Hematopoietic multipotent progenitor cell treated with erythropoietin and hydrocortisone succinate and interleukin-3 and kit ligand, for 17 days (in vitro differentiated cells): ENCODE measurements at regions not wholly inside any gene's neighbourhood (a gene's known extent, or its start where the extent isn't known, plus 50 kb on each side); places are given as distances from the start of the nearest gene placed in this dataset.

Experiments
- DNase-seq: peaks from one replicate; pipeline ENCODE4 v3.0.0-alpha.2; 2015; ENCODE audit warnings: low spot score

DNA sequence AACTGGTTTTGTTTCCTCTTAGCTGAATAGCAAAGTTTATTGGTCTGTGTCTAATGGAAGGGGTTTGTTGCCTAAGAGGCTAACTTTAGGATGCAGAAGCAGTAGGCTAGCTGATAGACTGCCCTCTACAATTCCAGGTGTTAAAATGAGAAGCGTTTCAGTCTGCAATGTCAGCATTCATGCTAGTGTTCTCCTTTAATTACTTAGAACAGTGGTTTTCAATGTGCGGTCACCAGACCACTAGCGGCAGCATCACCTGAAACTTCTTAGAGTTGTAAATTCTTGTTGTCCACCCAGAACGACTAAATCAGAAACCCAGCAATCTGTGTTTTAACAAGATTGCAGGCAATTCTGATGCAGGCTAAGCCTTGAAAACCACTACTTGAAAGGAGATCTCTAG is 392.9 kb downstream of the IPMK start:
- no peak for DNase-seq

DNA sequence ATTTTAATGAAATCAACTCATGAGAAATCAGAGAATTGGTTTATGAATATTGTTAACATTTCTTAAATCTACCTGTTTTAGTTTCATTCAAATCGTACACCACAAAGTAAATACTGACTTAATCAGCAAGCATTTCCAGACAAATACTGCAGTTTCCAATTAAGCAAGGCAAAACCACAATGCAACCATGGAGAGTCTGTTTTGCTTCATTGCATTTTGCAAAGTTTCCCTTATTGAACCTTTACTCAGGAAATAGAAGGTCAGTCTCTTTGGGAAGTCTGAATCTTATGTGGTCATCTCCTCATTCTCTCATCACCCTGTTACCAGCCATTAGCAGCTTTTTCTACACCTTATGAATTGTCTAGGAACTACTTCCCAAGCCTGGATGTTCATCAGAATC is 400.5 kb downstream of the IPMK start:
- no peak for DNase-seq

DNA sequence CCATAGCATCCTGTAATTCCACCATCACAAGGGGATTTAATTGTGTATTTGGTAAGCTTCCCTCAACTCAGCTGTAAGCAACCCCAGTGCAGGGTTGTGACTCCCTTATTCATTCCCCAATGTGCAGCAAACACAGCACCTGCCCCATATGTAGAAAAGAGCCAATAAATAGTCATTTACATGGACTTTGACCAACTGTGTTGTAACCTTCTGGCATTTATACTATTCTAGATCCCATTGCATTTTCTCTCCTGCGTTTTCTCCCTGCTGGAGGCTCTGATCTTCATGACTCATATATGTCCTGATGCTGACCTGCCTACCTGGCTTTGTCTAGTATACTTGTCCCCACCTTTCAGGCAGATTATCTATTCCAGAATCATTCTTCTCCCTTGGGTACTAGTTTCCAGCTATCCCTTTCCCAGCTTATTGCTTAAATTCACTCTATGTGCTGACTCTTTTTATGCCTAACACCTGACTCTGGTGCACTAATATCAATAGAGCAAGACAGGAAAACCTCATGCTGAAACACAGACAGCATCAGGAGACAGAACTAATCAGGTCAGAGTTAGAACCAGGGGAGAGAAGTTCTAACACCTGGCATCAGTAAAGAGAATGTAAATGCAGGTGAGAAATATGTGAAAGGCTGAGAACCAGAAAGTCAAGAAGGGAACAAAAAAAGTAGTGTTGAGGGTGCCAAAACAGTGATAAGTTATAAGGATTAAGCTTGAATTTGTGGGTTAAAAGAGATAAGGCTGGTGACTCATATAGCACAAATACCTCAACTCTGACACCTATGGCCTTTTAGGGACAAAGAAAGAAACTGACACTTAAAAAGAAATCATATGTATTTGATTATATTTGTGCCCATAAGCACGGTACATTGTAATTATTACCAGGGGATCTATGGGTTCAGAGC is 402.7 kb downstream of the IPMK start:
- no peak for DNase-seq

DNA sequence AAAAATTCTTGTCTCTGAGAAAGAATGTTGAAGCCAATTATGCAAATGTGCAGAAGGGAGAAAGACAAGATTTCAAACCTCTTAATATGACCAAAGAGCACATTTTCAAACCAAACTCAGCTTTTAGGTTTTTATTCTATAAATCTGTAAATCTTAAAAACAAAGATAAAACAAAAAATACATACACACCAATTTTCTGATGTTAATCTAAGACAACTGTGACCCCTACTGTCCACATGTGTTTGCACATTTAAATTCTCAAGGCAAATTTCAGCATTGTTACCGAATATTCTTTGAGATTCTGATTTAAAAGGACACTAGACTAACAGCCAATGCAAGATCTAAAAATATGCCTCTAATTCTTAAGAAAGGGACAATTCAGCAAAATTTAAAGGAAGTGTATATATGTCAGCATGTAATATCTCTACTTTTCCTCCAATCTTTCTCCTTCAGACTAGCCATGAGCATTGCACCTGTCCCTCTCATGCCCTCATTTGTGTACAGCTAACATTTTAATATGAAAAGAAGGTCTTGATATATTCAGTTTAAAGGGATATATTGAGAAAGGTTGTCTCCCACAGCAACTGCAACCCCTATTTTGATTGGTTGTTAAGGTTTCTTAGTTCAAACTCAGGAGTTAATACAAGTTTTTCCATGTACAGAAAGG is 417.9 kb downstream of the IPMK start:
- DNase-seq, result no peak

DNA sequence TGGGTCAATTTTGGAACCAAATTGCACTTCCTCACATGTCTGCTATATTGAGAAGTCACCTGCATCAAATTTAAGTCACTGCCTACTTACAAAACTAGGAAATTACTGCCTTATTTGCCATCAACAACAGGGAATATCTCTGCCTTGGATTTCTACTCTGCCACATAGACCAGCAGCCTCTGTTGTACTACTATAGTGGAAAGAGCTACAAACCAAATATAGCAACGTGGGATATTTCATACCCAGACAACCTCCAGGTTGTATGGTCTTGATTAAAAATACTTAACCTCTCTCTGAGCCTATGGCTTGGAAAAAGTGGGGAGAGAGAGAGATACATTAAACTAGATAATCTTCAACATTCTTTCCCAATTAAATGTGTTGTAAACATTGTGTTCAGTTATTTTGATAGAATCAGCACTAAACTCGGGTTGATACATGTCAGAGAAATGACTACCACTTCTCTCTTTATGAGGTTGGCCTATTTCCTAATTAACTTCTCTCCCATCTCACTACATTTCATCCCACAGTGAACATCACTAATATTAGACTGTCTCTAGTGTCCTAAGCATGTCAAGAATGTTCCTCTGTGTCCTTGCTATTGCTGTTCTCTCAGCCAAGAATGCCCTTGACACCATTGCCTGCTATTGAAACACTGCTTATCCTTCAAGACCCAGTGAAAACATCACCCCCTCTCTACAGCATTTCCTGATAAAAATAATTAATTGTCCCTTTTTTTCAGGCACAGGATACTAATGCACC is 421.2 kb downstream of the IPMK start:
- DNase-seq, result no peak

DNA sequence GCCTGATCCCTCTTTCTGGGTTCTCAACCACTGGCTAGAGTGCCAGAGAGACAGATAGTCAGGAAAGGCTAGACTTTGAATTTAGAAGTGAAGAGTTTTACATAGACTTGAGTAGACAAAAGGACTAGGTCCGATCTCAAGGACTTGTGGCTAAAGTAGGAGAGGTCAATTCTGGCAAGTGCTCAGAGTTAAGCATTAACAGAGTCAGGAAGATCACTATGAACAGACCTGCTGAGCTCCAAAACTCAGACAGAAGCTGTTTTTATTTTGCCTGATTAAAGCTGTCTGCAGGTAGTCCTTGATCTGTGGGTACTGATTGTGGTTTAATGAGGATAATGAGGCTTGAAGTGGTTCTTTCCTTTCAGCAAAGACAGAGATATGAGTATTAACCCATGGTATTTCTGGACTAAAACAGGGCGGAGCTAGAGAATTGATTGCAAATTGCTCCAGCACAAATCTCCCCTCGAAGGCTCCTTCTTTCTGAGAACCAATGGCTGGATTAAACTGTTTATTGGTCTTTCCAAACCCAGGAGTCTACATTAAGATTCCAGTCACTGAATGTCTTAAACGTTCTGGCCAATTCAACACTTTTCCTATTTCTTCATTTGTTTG is 423.2 kb downstream of the IPMK start:
- DNase-seq, result no peak

DNA sequence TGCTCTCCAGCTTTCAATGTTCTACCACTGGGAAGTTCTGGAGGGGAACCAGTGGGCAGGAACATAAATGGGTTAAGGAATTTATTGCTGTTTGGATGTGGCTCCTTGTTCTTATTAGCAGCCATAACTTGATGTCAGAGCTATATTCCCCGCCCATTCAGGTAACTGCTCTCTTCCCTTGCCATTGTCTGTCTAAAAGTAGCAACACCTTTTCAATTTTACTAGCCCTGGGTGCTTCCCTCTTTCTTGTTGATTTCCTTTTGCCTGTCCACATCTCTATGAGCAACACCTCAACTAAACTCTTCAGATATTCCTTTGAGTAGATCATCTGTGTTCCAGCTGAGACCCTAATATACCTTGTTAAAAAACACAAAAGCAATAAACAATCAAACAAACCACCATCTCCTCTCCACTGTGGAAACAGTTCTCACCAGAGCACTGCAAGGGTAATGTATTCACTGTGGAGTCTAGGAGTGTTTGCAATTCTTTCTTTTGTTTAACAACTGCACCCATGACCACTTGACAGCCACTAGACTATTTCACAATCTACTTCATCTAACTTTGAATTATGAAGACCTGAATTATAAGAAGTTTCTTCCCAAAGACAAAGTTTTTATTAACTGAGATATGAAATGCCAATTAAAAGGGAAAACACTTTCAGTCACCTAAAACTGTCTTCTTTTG is 436.7 kb downstream of the IPMK start:
- no peak for DNase-seq

DNA sequence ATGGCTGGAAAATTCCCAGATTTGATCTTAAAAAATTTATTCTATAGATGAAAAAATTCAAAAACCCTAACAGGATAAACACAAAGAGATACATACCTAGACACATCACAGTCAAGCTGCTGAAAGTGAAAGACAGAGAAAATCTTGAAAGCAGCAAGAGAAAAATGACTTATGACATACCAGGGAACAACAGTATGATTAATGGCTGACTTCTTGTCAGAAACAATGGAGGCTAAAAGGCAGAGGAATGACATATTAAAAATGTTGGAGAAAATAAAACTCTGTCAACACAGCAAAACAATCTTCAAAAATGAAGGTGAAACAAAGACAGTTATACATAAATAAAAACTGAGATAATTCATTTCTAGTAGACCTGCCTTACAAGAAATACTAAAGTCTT is 442.7 kb downstream of the IPMK start:
- no peak for DNase-seq

DNA sequence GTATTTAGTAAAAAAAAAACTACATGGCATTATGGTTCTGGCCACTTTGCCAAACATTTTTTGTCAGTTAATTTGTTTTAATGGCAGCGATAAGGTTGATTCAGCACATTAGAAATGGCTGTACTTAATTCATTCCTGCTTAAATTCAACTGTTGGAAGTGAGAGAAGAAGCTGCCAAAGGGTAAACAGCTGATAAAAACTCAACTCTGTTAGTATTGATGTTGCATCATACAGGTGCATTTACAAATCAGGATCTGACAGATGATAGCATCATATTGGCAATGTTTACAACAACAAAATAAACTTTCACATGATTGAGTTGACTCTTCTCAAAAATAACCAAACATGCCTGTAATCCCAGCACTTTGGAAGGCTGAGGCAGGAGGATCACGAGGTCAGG is 444.3 kb downstream of the IPMK start:
- DNase-seq, result no peak

DNA sequence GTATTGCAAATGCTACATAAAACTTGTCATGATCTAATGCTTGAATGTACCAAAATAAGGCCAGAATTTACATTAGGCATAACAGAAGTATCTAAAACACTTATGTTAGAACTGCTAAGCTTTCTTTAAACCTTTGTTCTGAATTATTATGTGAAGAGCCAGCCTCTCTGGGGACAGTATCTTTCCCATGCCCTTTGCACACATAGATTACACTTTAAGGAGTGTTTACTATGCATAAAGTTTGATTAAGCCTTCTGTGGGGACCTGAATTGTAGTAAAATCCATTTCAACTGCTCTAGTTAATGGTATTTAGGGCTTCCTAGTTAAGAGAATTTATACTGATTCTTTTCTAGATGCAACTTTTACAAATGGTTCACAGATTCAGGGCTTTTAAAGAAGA is 444.7 kb downstream of the IPMK start:
- no peak for DNase-seq

DNA sequence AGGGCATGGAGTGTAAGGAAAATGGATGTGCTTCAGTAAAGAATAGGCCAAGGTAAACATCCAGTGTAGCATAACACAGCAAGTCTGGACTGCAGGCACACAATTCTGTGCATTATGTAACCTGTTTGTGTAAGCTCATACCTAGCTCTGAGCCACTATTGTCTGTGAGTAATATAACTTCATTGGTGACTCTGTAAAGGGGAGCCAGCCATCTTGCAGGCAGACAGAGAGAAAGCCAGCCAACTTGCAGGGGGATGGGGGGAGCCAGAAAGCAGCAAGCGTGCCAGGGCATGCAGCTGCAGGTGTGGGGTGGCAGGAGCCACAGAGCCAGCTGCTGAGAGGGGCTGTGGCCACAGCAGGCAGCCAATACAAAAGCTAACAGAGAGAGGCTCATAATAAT is 449.2 kb downstream of the IPMK start:
- DNase-seq, result no peak

DNA sequence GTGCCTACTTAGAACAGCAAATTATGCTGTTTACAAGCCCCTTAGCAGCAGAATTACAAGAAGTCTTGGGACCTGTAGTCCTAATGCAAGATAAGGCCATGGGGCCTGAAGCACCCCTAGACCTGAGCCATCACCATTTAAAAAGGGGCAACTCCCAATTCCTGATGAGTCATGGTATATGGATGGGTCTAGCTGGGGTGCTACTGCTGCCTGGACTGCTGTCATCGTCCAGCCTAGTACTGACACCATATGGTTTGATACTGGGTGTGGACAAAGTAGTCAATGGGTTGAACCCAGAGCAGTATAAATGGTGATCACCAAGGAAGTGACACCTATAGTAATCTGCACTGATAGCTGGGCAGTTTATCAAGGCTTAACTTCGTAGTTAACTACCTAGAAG is 450.0 kb downstream of the IPMK start:
- no peak for DNase-seq

DNA sequence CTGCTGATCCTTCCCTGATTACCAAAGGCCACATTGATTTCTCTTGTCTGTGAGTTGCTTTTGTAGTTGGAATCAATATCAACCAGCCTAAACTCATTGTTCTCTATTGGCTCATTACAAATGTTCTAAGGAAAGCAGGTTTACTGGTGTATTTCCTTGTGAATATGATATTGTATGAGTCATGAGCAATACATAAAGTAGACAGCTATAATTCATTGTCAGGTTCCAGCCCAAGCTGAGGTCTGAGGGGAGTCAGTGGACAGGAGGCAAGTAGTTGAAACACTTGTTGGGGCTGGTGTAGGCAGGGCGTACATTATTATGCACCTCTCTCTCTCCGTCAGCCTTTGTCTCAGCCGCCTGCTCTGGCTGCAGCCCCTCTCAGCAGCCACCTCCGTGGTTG is 451.7 kb downstream of the IPMK start:
- DNase-seq, result no peak

DNA sequence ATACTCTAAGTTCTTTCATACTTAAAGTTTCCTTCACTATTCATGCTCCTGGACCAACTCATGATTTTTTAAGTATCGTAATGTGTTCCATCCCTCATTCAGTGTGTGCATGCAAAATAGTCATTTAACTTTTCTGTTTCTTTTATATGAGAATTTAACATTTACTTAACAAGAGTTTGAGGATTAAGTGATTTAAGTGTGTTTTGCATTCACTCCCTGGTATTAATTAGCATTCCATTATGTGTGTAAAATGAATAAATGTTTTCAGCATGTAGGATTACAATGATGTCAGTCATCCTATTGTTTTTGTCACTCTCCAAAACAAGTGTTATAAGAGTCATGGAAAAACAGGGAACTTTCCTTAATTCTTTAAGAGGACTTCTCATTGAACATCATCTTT is 457.7 kb downstream of the IPMK start:
- no peak for DNase-seq

DNA sequence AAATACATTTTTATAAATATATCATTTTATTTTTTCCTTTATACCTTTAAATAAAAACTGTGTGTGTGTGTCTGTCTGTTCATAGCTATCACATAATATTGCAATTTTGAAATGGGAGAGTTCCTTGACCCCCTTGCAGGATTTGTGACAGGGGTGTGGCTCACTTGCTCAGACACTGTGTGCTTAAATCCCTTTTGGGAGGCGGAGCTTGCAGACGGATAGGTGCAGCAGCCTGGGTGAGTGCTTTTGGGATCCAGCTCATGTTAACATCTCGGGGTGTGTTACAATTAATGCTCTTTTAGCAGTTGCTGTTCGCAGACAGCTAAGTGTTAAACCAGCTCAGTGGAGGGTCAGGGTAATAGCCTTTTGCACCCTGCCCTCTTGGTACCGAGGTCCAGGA is 459.8 kb downstream of the IPMK start:
- DNase-seq, result no peak

DNA sequence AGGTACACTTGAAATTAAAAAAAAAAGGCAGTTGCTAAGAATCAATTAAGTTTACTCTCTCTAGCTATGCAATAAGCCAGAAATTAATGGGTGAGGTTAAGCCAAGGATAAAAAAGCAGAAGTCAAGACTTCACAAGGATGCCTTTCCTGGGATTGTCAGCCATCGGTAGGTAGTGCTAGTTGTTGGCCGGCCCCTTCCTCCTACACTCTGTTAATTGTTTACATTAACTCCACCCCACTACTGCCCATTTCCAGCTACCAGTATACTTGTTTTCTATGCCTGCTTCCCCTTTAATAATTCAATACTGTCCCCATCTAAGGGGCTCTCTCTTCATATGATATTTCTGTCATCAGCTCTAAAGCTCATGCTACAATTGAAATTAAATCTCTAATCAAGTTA is 461.0 kb downstream of the IPMK start:
- no peak for DNase-seq

DNA sequence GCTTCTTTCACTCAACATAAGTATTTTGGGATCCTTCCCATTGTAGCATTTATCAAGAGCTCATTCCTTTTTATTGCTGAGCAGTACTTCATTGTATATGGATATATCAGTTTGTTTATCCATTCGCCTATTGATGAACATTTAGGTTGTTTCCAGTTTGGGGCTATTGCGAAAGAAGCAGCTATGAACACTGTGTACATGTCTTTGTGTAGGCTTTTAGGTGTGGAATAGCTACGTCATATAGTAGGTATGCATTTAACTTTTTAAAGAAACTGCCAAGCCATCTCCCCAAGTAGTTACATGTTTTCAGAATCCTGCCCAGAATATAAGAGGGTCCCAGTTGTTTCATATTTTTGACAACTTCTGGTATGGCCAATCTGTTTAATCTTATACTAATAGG is 468.1 kb downstream of the IPMK start:
- DNase-seq, result no peak

DNA sequence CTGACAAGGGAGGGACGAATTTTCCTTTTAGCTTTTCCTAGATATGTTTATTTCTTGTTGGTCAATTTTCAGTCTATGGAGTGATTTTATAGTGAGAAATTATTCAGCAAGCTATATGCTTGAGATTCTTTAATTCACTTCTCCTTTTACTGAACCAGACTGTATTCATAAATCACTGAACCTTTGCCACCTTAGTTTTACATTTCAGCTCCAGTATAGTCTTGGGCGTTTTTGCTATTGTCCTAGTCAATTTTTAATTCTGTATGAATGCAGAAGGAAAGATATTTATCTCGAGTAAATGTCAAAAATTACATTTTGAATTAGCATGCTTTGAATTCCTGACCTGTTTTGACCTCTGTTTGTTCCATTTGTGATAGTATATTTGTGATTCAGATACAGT is 468.9 kb downstream of the IPMK start:
- no peak for DNase-seq

DNA sequence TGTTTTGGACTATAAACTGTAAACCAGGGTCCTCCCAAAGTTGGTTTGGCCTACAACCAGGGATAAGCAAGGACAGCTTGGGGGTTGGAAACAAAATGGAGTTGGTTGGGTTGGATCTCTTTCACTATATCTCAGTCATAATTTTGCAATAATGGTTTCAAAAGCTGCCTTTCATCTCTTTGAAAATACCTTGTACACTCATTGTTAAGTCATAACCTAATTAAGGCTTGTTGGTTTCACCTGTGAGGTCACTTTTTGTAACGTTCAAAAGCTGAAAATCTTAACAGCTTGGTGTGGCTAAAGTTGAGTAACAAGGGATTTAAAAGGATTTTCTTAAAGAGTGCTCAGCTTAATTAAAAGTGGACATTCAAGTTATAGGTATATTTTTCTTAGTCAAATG is 476.1 kb downstream of the IPMK start:
- DNase-seq, result no peak

DNA sequence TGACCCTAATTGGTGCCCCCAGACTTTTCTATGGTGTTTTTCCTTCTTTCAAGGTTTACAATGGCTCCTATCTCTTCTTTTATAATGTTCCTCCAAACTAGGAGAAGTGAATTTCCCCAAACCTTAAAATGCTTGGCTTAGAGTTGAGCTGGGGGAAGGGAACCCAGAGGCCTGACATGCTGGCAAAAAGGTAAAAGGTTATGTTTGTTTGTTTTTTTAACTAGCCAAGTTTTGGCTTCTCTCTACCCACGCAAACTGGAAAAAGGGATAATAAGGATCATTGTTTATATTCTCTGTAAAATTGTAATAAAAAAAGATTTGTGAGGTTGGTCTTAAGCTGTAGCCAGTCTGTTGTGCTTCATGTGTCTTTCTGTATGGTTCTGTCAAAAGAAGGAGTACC is 477.0 kb downstream of the IPMK start:
- no peak for DNase-seq

DNA sequence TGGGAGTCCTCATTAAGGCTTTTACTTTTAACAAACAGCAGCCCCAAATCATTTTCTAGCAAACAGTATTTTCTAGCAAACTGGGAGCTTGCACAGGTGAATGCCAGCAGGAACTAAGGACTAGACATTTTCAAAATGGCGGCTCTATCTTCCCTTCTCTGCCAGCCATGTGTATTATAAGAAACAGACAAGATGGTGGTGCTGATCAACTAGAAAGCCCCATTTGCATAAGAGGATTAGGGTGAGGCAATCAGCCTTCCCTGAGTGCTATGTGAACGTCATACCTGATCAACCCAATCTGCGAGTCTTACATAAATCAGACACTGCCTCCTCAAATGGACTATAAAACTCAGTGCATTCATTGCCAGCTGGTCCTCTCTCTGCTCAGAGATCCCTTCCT is 479.6 kb downstream of the IPMK start:
- DNase-seq, result no peak
